Ishikawa (cell line): ENCODE measurements at regions not wholly inside any gene's neighbourhood (a gene's known extent, or its start where the extent isn't known, plus 50 kb on each side); places are given as distances from the start of the nearest gene placed in this dataset.

Experiments
- CEBPB ChIP-seq: IDR thresholded peaks from 2 replicates; pipeline ENCODE4 v1.6.1; 2012
- CREB1 ChIP-seq: IDR thresholded peaks from 2 replicates; pipeline ENCODE4 v1.6.1; 2012; ENCODE audit warnings: low read depth
- EGR1 ChIP-seq: IDR thresholded peaks from 2 replicates; pipeline ENCODE4 v1.6.1; 2012
- EP300 ChIP-seq: IDR thresholded peaks from 2 replicates; pipeline ENCODE4 v1.6.1; 2012; ENCODE audit warnings: borderline replicate concordance
- FOXM1 ChIP-seq: IDR thresholded peaks from 2 replicates; pipeline ENCODE4 v1.6.1; 2012; ENCODE audit warnings: low read depth, borderline replicate concordance
- NFIC ChIP-seq: IDR thresholded peaks from 2 replicates; pipeline ENCODE4 v1.6.1; 2012
- RAD21 ChIP-seq: IDR thresholded peaks from 2 replicates; pipeline ENCODE4 v1.6.1; 2012; ENCODE audit warnings: low read depth
- TAF1 ChIP-seq: IDR thresholded peaks from 2 replicates; pipeline ENCODE4 v1.6.1; 2012; ENCODE audit warnings: low read depth, mild to moderate bottlenecking
- TCF12 ChIP-seq: IDR thresholded peaks from 2 replicates; pipeline ENCODE4 v1.6.1; 2012; ENCODE audit warnings: low read depth
- YY1 ChIP-seq: IDR thresholded peaks from 2 replicates; pipeline ENCODE4 v1.6.1; 2012; ENCODE audit warnings: low read depth
- ZBTB7A ChIP-seq: IDR thresholded peaks from 2 replicates; pipeline ENCODE4 v1.6.1; 2012; ENCODE audit warnings: low read depth
- TF ChIP-seq, protein P1 (sequence below): IDR thresholded peaks from 2 replicates; pipeline ENCODE4 v1.6.1; 2012
- TF ChIP-seq, protein P2 (sequence below): IDR thresholded peaks from 2 replicates; pipeline ENCODE4 v1.6.1; 2012; ENCODE audit warnings: low read depth, mild to moderate bottlenecking
- TF ChIP-seq, protein P3 (sequence below): IDR thresholded peaks from 2 replicates; pipeline ENCODE4 v1.6.1; 2012

DNA sequence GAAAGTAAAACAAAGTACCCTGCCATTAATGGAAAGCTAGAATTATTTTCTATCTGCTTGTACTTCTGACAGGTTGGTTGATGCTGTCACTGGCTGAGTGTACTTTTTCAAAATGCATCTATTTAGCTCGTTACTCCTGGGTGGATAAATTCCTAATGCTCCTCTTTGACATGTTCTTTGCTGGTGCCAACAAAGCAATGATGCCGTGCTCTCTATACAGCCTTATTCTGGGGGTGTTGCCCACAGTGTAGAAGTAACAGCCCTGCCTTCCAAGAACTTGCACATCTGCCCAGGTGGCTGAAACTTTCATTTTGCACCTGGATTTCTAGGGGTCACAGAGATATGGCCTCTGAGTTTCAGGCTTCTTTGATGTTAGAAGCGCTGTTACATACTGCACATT is 132.4 kb downstream of the SLC4A3 start:
- TF ChIP-seq RAD21 = no peak
- TF ChIP-seq TAF1 = no peak
- TF ChIP-seq CREB1 = no peak
- no peak for TF ChIP-seq EGR1
- TF ChIP-seq, protein P1, sequence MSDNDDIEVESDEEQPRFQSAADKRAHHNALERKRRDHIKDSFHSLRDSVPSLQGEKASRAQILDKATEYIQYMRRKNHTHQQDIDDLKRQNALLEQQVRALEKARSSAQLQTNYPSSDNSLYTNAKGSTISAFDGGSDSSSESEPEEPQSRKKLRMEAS = no peak
- TF ChIP-seq NFIC = no peak
- no peak for TF ChIP-seq TCF12
- no peak for TF ChIP-seq EP300
- no peak for TF ChIP-seq YY1
- TF ChIP-seq CEBPB = no peak
- TF ChIP-seq, protein P2, sequence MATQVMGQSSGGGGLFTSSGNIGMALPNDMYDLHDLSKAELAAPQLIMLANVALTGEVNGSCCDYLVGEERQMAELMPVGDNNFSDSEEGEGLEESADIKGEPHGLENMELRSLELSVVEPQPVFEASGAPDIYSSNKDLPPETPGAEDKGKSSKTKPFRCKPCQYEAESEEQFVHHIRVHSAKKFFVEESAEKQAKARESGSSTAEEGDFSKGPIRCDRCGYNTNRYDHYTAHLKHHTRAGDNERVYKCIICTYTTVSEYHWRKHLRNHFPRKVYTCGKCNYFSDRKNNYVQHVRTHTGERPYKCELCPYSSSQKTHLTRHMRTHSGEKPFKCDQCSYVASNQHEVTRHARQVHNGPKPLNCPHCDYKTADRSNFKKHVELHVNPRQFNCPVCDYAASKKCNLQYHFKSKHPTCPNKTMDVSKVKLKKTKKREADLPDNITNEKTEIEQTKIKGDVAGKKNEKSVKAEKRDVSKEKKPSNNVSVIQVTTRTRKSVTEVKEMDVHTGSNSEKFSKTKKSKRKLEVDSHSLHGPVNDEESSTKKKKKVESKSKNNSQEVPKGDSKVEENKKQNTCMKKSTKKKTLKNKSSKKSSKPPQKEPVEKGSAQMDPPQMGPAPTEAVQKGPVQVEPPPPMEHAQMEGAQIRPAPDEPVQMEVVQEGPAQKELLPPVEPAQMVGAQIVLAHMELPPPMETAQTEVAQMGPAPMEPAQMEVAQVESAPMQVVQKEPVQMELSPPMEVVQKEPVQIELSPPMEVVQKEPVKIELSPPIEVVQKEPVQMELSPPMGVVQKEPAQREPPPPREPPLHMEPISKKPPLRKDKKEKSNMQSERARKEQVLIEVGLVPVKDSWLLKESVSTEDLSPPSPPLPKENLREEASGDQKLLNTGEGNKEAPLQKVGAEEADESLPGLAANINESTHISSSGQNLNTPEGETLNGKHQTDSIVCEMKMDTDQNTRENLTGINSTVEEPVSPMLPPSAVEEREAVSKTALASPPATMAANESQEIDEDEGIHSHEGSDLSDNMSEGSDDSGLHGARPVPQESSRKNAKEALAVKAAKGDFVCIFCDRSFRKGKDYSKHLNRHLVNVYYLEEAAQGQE = no peak
- TF ChIP-seq FOXM1 = no peak
- TF ChIP-seq ZBTB7A = no peak
- TF ChIP-seq, protein P3, sequence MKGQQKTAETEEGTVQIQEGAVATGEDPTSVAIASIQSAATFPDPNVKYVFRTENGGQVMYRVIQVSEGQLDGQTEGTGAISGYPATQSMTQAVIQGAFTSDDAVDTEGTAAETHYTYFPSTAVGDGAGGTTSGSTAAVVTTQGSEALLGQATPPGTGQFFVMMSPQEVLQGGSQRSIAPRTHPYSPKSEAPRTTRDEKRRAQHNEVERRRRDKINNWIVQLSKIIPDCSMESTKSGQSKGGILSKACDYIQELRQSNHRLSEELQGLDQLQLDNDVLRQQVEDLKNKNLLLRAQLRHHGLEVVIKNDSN = no peak
